HG03378 (cell line): ENCODE measurements at regions not wholly inside any gene's neighbourhood (a gene's known extent, or its start where the extent isn't known, plus 50 kb on each side); places are given as distances from the start of the nearest gene placed in this dataset.
"Not testable (repeated sequence)": the region's sequence is repeated elsewhere in the genome, so short reads cannot be mapped to it uniquely, and the experiment has no call there.

Experiments
- ATAC-seq: cut with Tn5 transposase; IDR thresholded peaks from one replicate; pipeline ENCODE4 v1.9.1; 2021; ENCODE audit warnings: mild to moderate bottlenecking, moderate library complexity; ENCODE audit not compliant: unreplicated experiment

DNA sequence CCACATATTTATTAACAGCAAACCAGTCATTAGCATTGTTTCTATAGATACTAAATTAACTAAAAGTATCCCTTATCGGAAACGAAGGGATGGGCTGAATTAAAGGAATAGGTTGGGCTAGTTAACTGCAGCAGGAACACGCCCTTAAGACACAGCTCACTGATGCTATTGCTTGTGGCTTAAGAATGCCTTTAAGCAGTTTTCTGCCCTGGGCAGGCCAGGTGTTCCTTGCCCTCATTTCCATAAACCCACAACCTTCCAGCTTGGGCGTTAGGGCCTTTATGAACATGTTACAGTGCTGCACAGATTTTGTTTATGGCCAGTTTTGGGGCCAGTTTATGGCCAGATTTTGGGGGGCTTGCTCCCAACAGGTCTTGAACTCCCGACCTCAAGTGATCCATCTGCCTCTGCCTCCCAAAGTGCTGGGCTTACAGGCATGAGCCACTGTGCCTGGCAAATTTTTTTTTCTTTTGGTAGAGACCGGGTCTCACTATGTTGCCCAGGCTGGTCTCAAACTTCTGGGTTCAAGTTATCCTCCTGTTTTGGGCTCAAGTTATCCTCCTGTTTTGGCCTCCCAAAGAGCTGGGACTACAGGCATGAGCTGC lies 90.1 kb upstream of the GRIN2A start:
- ATAC-seq, result not testable (repeated sequence)

DNA sequence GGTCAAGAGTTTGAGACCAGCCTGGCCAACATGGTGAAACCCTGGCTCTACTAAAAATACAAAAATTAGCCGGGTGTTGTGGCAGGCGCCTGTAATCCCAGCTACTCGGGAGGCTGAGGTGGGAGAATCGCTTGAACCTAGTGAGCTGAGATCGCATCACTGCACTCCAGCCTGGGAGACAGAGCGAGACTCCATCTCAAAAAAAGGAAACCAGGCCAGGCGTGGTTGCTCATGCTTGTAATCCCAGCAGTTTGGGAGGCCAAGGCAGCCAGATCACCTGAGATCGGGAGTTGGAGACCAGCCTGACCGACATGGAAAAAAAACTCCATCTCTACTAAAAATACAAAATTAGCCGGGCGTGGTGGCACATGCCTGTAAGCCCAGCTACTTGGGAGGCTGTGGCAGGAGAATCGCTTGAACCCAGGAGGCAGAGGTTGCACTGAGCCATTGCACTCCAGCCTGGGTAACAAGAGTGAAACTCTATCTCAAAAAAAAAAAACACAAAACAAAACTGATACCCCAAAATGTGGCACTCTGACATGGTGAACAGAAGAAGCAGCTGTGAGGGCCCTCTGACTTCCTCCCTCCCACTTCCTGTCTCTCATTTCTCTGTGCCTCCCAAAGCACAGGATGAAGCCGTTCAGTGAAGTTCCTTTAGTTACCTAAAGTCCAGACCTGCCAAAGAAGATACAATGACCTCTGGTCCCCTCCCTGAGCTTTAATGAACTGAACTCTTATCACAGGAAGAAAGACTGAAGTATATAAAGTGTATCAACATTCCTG lies 93.2 kb upstream of the GRIN2A start:
- ATAC-seq, result peak; percentile 78

DNA sequence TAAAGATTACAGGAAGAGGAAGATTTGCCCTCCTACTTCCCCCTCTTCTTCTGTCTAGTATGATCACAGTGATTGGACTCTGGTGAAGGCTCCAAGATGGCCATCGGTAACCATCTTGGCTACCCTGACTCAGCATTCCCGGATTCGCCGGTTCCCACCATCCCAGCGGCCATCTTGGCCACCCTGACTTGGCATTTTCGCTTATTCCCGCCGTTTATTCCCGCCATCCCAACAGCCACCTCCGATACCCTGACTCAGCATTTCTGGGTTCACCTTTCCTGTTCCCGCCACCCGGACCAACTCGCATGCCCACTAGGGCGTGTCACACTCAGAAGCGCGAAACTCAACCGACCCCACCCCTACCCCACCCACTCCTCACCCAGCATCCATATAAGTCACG lies 95.4 kb upstream of the GRIN2A start:
- ATAC-seq, result no peak

DNA sequence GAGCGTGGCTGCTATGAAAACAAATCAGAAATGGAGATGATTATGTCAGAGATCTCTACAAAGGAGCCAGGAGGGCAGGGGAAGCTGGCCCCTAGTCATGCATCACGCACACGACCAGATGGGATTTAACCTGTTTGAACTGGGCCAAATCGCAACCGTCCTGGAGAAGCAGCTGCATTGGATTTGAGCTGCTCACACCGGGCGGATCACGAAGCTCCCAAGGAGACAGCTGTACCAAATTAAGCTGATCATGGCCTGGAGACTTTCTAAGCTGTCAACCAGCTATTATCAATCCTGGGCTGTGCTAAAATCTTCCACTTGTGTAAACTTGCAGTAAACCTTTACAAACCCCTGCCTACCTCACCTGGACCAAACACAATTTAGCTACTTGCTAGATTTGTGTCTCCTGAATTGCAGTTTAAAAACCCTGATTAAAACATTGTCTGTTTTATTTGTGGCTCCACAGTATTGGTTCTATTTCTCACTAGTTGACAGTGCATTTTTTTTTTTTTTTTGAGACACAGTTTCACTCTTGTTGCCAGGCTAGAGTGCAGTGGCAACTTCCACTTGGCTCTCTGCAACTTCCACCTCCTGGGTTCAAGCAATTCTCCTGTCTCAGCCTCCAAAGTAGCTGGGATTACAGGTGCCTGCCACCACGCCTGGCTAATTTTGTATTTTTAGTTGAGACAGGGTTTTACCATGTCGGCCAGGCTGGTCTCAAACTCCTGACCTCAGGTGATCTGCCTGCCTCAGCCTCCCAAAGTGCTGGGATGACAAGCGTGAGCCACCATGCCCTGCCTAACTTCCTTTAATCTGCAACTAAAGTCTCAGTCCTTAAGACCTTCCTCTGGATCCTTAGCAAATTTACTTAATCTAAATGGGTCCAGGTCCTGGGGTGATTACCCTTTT lies 98.3 kb upstream of the GRIN2A start:
- ATAC-seq, result no peak

DNA sequence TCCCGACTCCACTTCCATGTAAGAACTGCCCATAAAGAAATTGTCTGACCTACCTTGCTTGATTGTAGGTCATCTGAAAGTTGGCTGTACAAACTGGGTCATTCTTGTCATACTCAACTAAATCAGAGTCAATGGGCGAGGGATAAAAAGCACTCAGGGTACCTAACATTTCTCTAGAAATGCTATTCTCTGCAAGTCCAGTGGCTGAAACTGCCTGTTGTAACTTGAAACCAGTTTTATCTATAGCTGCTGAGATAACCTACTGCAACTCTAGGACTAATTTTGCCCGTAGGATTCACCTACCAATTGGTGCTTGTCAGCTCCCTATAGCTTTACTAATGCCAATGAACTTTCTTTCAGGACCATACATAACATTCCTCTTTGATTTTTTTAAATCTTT lies 100.1 kb upstream of the GRIN2A start:
- ATAC-seq, result no peak

DNA sequence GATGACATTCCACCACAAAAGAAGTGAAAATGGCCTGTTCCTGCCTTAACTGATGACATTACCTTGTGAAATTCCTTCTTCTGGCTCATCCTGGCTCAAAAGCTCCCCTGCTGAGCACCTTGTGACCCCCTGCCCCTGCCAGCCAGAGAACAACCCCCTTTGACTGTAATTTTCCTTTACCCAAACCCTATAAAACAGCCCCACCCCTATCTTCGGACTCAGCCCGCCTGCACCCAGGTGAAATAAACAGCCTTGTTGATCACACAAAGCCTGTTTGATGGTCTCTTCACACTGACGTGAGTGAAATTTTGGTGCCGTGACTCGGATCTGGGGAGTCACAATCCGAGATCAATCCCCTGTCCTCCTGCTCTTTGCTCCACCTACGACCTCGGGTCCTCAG lies 101.0 kb upstream of the GRIN2A start:
- not testable (repeated sequence) for ATAC-seq

DNA sequence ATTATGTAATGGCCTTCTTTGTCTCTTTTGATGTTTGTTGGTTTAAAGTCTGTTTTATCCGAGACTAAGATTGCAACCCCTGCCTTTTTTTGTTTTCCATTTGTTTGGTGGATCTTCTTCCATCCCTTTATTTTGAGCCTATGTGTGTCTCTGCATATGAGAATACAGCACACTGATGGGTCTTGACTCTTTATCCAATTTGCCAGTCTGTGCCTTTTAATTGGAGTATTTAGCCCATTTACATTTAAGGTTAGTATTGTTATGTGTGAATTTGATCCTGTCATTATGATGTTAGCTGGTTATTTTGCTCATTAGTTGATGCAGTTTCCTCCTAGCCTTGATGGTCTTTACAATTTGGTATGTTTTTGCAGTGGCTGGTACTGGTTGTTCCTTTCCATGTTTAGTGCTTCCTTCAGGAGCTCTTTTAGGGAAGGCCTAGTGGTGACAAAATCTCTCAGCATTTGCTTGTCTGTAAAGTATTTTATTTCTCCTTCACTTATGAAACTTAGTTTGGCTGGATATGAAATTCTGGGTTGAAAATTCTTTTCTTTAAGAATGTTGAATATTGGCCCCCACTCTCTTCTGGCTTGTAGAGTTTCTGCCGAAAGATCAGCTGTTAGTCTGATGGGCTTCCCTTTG lies 95.3 kb upstream of the ATF7IP2 start:
- ATAC-seq, result not testable (repeated sequence)

DNA sequence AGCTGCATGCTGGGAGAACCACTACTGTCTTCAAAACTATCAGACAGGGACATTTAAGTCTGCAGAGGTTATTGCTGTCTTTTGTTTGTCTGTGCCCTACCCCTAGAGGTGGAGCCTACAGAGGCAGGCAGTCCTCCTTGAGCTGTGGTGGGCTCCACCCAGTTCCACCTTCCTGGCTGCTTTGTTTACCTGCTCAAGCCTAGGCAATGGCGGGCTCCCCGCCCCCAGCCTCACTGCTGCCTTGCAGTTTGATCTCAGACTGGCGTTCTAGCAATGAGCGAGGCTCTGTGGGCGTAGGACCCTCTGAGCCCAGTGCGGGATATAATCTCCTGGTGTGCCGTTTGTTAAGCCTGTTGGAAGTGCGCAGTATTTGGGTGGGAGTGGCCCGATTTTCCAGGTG lies 93.7 kb upstream of the ATF7IP2 start:
- not testable (repeated sequence) for ATAC-seq

DNA sequence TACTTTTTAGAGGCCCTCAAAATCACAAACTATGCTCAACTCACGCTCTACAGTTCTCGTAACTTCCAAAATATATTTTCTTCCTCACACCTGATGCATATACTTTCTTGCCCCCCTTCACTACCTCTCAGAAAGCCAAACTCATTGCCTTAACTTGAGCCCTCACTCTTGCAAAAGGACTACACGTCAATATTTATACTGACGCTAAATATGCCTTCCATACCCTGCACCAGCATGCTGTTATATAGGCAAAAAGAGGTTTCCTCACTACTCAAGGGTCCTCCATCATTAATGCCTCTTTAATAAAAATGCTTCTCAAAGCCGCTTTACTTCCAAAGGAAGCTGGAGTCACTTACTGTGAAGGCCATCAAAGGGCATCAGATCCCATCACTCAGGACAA lies 92.9 kb upstream of the ATF7IP2 start:
- not testable (repeated sequence) for ATAC-seq

DNA sequence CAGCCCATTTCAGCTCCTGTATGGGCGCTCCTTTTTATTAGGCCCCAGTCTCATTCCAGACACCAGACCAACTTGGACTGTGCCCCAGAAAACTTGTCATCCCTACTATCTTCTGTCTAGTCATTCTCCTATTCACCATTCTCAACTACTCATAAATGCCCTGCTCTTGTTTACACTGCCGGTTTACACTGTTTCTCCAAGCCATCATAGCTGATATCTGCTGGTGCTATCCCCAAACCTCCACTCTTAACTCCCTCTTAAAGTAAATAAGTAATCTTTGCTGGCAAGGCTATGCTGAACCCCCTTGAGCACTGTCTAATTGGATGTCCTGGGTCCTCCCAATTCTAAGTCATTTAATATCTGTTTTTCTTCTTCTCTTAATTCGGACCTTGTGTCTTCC lies 91.7 kb upstream of the ATF7IP2 start:
- ATAC-seq, result not testable (repeated sequence)

DNA sequence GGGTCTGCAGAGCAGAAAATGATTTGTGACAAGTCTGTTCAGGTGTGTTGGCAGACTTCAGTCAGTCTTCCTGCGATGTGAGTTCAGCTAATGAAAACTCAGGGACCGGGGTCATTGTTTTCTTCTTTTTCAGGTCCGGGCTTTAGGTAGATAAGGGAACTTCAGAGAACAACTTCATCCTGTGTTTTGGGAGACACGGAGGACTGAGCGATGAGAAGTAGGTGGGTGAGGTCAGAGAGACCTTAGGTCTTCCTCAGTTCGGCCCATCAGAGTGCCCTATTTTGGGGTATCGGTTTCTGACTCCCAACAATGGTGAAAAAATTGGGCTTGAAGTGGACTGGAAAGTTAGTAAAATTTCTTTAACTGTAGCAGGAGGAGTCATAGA lies 88.9 kb upstream of the ATF7IP2 start:
- ATAC-seq, result no peak

DNA sequence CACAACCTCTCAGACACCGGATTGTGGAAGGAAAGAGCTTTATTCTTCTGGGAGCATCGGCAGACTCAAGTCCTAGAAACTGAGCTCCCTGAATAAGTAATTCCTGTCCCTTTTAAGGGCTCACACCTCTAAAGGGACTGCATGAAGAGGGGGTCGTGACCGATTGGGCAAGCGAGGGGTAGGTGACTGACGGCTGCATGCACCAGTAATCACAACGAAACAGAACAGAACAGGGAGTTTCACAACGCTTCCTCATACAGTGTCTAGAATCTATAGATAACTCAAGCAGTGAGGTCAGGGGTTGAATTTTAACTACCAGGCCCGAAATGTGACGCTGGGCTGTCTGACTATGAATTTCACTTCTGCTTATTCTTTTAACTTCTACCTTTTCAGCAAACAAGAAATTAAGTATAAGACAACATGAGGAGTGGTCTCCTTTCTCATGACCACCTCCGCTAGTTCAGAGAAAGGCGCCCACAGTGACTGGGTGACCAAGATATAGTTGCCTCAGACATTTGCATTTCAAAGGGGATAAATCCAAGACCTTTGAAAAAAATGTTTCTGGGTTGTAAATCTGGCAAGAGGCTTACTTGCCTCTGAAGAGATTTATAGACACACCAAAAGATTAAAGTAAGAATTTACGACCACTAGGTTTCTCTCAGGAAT lies 88.4 kb upstream of the ATF7IP2 start:
- ATAC-seq, result peak; percentile 94

DNA sequence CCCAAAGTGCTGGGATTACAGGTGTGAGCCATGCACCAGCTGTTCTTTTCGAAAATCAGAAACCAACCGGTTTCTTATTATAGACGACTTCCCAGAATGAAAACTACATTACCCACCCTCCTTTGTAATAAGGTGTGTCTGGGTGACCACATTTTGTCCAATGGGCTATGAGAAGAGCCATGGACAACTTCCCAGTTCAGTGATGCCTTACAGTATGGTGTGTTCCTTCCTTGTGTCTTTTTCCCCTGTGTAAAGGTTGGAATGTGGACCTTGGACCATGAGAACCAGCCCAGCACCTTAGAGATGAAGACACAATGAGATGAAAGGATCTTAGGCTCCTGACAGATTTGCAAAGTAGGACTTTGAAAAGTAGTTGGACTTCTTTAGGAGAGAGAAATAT lies 85.0 kb upstream of the ATF7IP2 start:
- ATAC-seq, result no peak

DNA sequence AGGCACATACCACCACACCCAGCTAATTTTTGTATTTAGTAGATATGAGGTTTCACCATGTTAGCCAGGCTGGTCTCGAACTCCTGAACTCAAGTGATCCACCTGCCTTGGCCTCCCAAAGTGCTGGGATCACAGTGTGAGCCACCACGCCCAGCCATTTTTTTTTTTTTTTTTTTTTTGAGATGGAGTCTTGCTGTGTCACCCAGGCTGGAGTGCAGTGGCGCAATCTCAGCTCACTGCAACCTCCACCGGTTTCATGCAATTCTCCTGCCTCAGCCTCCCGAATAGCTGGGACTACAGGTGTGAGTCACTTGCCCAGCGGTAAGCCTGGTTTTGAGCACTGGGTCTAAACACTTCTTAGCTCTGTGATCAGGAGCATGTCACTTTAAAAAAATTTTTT lies 84.3 kb upstream of the ATF7IP2 start:
- ATAC-seq, result not testable (repeated sequence)

DNA sequence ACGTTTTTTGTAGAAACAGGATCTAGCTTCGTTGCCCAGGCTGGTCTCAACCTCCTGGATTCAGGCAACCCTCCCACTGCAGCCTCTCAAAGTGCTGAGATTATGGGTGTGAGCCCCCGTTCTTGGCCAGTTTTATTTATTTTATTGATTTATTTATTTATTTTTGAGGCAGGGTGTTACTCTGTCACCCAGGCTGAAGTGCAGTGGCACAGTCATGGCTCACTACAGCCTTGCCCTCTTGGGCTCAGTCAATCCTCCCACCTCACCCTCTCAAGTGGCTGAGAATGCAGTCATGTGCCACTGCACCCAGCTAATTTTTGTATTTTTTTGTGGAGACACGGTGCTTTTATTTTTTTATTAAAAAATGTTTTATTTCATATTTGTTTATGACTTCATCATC lies 79.9 kb upstream of the ATF7IP2 start:
- no peak for ATAC-seq

DNA sequence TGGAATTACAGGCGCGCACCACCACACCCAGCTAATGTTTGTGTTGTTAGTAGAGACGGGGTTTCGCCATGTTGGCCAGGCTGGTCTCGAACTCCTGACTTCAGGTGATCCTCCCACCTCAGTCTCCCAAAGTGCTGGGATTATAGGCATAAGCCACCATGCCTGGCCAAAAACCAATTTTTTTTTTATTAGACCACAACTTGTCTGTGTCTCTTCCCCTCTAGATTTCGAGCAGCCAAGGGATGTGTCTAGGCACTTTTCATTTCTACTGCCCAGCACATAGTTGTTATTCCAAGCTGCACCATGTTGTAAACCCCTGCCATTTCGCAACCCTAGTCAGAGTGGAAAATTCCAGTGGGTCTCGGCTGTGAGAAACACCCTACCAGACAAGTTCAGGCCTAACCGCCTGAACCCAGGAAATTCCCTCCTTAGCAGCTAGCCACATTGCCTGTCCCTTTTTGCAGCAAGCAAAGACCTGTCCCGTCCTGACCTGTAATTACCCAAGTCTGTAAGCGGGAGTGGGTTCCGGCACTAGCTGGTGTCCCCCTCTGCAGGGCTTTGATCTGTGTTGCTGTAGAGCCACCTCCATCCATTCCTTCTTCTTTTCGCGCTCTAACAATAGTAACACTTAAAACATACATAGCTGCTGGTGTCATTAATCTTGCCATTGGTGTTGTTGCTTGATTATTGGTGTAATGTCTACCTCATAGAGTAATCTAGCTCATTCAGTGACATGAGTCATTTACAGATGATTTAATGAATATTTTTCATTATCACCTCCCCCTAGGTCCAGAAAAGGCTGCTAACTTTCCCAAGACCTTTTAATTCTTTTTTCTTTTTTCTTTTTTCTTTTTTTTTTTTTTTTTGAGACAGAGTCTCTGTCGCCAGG lies 77.3 kb upstream of the ATF7IP2 start:
- no peak for ATAC-seq

DNA sequence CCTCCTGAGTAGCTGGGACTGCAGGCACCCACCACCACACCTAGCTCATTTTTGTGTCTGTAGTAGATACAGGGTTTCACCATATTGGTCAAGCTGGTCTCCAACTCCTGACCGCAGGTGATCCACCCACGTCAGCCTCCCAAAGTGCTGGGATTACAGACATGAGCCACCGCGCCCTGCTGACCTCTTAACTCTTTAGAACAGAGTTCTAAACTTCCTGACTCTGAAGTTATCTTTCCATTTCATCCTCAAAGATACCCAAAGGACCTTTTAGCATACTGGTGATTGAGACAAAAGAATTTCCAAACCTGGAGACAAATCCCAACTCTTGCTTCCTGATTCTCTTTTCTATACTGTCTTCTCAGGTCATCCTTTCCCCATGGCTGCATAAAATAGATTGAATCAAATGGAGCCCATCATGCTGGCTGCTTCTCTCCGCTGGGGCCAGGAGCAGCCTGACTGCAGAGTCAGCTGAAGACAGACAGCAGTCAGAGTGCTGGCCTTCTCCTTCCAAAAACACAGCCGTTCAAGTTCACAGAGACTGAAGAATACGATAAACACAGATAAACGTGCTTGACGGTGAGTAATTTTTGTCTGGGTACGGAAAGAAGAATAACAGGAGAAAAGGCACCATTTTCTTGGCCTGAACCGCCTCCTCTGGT lies 76.5 kb upstream of the ATF7IP2 start:
- no peak for ATAC-seq

DNA sequence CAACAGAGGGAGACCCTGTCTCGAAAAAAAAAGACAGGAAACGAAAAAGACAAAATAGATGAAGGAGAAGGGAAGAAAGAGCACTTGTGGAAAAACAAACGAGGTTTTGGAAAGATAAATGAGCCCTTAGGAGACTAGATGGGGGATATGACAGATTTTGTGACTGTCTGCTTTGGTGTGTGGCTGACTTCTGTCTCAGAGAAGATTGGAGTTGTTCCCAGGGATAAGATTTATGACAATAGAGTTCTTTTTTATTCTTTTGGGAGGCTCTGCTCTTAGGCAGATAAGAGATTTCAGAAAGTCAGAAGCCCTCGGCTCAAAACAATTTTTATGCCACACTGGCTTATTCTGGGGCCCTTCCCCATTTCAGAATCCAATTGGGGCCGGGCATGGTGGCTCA lies 73.9 kb upstream of the ATF7IP2 start:
- no peak for ATAC-seq
